Stimulated activated CD4-positive, alpha-beta T cell treated with anti-CD3 and anti-CD28 coated beads, TNF-alpha, amount 100 ng/mL, for 1 hour (primary cell): ENCODE measurements at regions not wholly inside any gene's neighbourhood (a gene's known extent, or its start where the extent isn't known, plus 50 kb on each side); places are given as distances from the start of the nearest gene placed in this dataset.

ENCODE experiments used
- DNase-seq, 3 donors: peaks; one replicate each; pipeline ENCODE4 v3.0.0-alpha.2; 2020; ENCODE audit warnings: low read depth in 3 of 3, low spot score in 1 of 3

GRCh38 chr2:71783215-71783614 is 329.9 kb downstream of the DYSF start:
- DNase-seq = no peak

GRCh38 chr2:71782323-71782722 is 329.0 kb downstream of the DYSF start:
- no peak for DNase-seq

GRCh38 chr2:71781695-71782228 is 328.4 kb downstream of the DYSF start:
- no peak for DNase-seq

- no peak for DNase-seq
Measured at GRCh38 chr2:71780162-71780561, 326.8 kb downstream of the DYSF start.

GRCh38 chr2:71779774-71780105 is 326.4 kb downstream of the DYSF start:
- DNase-seq = no peak

- no peak for DNase-seq
Measured at GRCh38 chr2:71778936-71779773, 325.8 kb downstream of the DYSF start.

- no peak for DNase-seq
Measured at GRCh38 chr2:71778514-71778913, 325.2 kb downstream of the DYSF start.

- DNase-seq = no peak
Measured at GRCh38 chr2:71777946-71778345, 324.6 kb downstream of the DYSF start.

- DNase-seq = no peak
Measured at GRCh38 chr2:71776227-71776626, 322.9 kb downstream of the DYSF start.

GRCh38 chr2:71773218-71773617 is 319.9 kb downstream of the DYSF start:
- DNase-seq = no peak

GRCh38 chr2:71772510-71773172 is 319.3 kb downstream of the DYSF start:
- no peak for DNase-seq

- no peak for DNase-seq
Measured at GRCh38 chr2:71767663-71768062, 314.3 kb downstream of the DYSF start.

- DNase-seq = no peak
Measured at GRCh38 chr2:71759060-71759459, 305.7 kb downstream of the DYSF start.

GRCh38 chr2:71757351-71757750 is 304.0 kb downstream of the DYSF start:
- no peak for DNase-seq

GRCh38 chr2:71756280-71756906 is 303.0 kb downstream of the DYSF start:
- no peak for DNase-seq

- DNase-seq = no peak
Measured at GRCh38 chr2:71751590-71751989, 298.2 kb downstream of the DYSF start.

- DNase-seq = no peak
Measured at GRCh38 chr2:71749671-71750101, 296.3 kb downstream of the DYSF start.

- DNase-seq = no peak
Measured at GRCh38 chr2:71748227-71748626, 294.9 kb downstream of the DYSF start.

- no peak for DNase-seq
Measured at GRCh38 chr2:71747559-71747958, 294.2 kb downstream of the DYSF start.

GRCh38 chr2:71746946-71747501 is 293.7 kb downstream of the DYSF start:
- DNase-seq = no peak

- DNase-seq = no peak
Measured at GRCh38 chr2:71744781-71745180, 291.4 kb downstream of the DYSF start.
